GM12892 (cell line): ENCODE measurements at regions not wholly inside any gene's neighbourhood (a gene's known extent, or its start where the extent isn't known, plus 50 kb on each side); places are given as distances from the start of the nearest gene placed in this dataset.

Source experiments
- POLR2A ChIP-seq: IDR thresholded peaks from 2 replicates; pipeline ENCODE4 v1.6.1; 2011; ENCODE audit warnings: low read depth, low read length, control low read depth
- POLR2AphosphoS5 ChIP-seq: IDR thresholded peaks from 2 replicates; pipeline ENCODE4 v1.6.1; 2011; ENCODE audit warnings: low read depth, low read length, control low read depth
- TAF1 ChIP-seq: IDR thresholded peaks from 2 replicates; pipeline ENCODE4 v1.6.1; 2011; ENCODE audit warnings: low read depth, mild to moderate bottlenecking, control low read depth, low read length, borderline replicate concordance

DNA sequence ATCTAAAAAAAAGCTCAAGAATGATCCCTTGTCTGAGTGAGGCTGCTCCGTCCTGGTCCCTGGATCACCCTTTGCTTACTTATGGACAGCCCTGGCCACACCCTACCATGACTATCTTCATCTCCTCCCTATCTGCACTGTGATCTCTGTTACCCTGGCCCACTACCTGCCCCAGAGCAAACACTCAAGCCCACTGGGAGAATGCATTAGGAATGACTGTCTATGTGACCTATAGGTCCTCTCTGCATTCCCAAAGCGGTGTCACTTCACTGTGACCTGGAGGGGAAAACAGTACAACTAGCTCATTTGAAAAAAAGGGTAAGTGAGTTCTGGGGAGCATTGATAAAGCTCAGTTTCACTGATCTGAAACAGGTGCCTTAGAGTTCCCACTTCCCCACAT, 86.4 kb upstream of the FOXP4 start:
- TF ChIP-seq TAF1: no peak
- no peak for TF ChIP-seq POLR2AphosphoS5
- TF ChIP-seq POLR2A: no peak
